Neural progenitor cell (in vitro differentiated cells): ENCODE measurements at regions not wholly inside any gene's neighbourhood (a gene's known extent, or its start where the extent isn't known, plus 50 kb on each side); places are given as distances from the start of the nearest gene placed in this dataset.
"Not testable (repeated sequence)": the region's sequence is repeated elsewhere in the genome, so short reads cannot be mapped to it uniquely, and the experiment has no call there.

Source experiments
- DNase-seq: peaks from one replicate; pipeline ENCODE4 v3.0.0-alpha.2; 2016; ENCODE audit warnings: low spot score
- H2AFZ ChIP-seq: fragments of 200-600 bp; sonication (generic); replicated peaks from 2 replicates; pipeline ENCODE4 v1.6.1; 2016; ENCODE audit warnings: antibody characterized with exemption
- H3F3A ChIP-seq: fragments of 200-600 bp; sonication (generic); 2 replicates; pipeline ENCODE4 v1.6.1; 2016; ENCODE audit warnings: antibody characterized with exemption, low read depth
- H3K27ac ChIP-seq: fragments of 200-600 bp; sonication (generic); 2 replicates; pipeline ENCODE4 v1.5.1; 2016; ENCODE audit warnings: mild to moderate bottlenecking
- H3K27me3 ChIP-seq: fragments of 200-600 bp; sonication (generic); 2 replicates; pipeline ENCODE4 v1.6.1; 2016; ENCODE audit warnings: mild to moderate bottlenecking, moderate library complexity
- H3K36me3 ChIP-seq: fragments of 200-600 bp; sonication (generic); 2 replicates; pipeline ENCODE4 v1.5.1; 2016
- H3K4me1 ChIP-seq: fragments of 200-600 bp; sonication (generic); 2 replicates; pipeline ENCODE4 v1.6.1; 2016; ENCODE audit warnings: mixed run types
- H3K4me2 ChIP-seq: fragments of 200-600 bp; sonication (generic); 2 replicates; pipeline ENCODE4 v1.6.1; 2016
- H3K4me3 ChIP-seq: fragments of 200-600 bp; sonication (generic); 2 replicates; pipeline ENCODE4 v1.5.1; 2016
- H3K79me2 ChIP-seq: fragments of 200-600 bp; sonication (generic); 2 replicates; pipeline ENCODE4 v1.6.1; 2016; ENCODE audit warnings: low read depth
- H3K9ac ChIP-seq: fragments of 200-600 bp; sonication (generic); 2 replicates; pipeline ENCODE4 v1.6.1; 2016
- H3K9me3 ChIP-seq: fragments of 200-600 bp; sonication (generic); 2 replicates; pipeline ENCODE4 v1.5.1; 2016; ENCODE audit warnings: low read depth
- H4K20me1 ChIP-seq: fragments of 200-600 bp; sonication (generic); 2 replicates; pipeline ENCODE4 v1.6.1; 2016; ENCODE audit warnings: low read depth
- H3K27ac Mint-ChIP-seq: 3 replicates; pipeline ENCODE4 v1.8.0; 2021; ENCODE audit warnings: mixed read lengths
- H3K27me3 Mint-ChIP-seq: 2 replicates; pipeline ENCODE4 v1.8.0; 2022; ENCODE audit warnings: low read depth, mild to moderate bottlenecking, inconsistent platforms, moderate library complexity, mixed read lengths; ENCODE audit not compliant: insufficient read depth
- H3K36me3 Mint-ChIP-seq: 3 replicates; pipeline ENCODE4 v1.8.0; 2021; ENCODE audit warnings: mixed read lengths
- H3K4me1 Mint-ChIP-seq: 3 replicates; pipeline ENCODE4 v1.8.0; 2021; ENCODE audit warnings: mixed read lengths
- H3K4me3 Mint-ChIP-seq: 3 replicates; pipeline ENCODE4 v1.8.0; 2021; ENCODE audit warnings: mild to moderate bottlenecking, moderate library complexity, mixed read lengths
- H3K9me3 Mint-ChIP-seq: 3 replicates; pipeline ENCODE4 v1.8.0; 2020; ENCODE audit warnings: mixed read lengths
- CTCF ChIP-seq: fragments of 200-600 bp; sonication (generic); IDR thresholded peaks from 2 replicates; pipeline ENCODE4 v1.5.1; 2017; ENCODE audit warnings: antibody characterized with exemption, mild to moderate bottlenecking
- EZH2 ChIP-seq: fragments of 200-600 bp; sonication (generic); IDR thresholded peaks from 2 replicates; pipeline ENCODE4 v1.6.1; 2017; ENCODE audit warnings: antibody characterized with exemption, mild to moderate bottlenecking, moderate library complexity
- EZH2phosphoT487 ChIP-seq: fragments of 200-600 bp; sonication (generic); IDR thresholded peaks from 2 replicates; pipeline ENCODE4 v1.6.1; 2017; ENCODE audit warnings: antibody characterized with exemption

GRCh38 chr2:66153941-66154340, 281.0 kb upstream of the MEIS1 start:
- no peaks in the 10 kb centered on the region for H3K36me3 ChIP-seq
- Mint-ChIP-seq H3K27me3 (no peaks in the 10 kb centered on the region), H3K36me3 (no peaks in the 10 kb centered on the region), H3K4me1 (no peaks in the 10 kb centered on the region), H3K4me3 (no peak overlapping the region), H3K27ac (no peak overlapping the region), H3K9me3 (peaks cover 35% of the 10 kb centered on the region)
- H3K27ac ChIP-seq = no peak overlapping the region
- DNase-seq = no peak
- H3K27me3 ChIP-seq = no peaks in the 10 kb centered on the region
- H3K4me3 ChIP-seq = no peak overlapping the region
- H3K4me2 ChIP-seq = no peak overlapping the region
- no peak overlapping the region for H3K9ac ChIP-seq
- H3K79me2 ChIP-seq = no peaks in the 10 kb centered on the region
- no peak overlapping the region for H2AFZ ChIP-seq
- TF ChIP-seq EZH2phosphoT487 (no peak), CTCF (no peak), EZH2 (no peak)
- no peaks in the 10 kb centered on the region for H3K9me3 ChIP-seq
- H3K4me1 ChIP-seq = no peaks in the 10 kb centered on the region
- H4K20me1 ChIP-seq = no peaks in the 10 kb centered on the region
- H3F3A ChIP-seq = no peaks in the 10 kb centered on the region

- Histone ChIP-seq H3F3A (no peaks in the 10 kb centered on the region), H3K4me3 (no peak overlapping the region), H3K36me3 (no peaks in the 10 kb centered on the region), H3K79me2 (no peaks in the 10 kb centered on the region), H3K9ac (no peak overlapping the region), H3K9me3 (no peaks in the 10 kb centered on the region), H4K20me1 (no peaks in the 10 kb centered on the region), H3K4me2 (no peak overlapping the region), H2AFZ (no peak overlapping the region), H3K27me3 (no peaks in the 10 kb centered on the region), H3K4me1 (peaks cover 7% of the 10 kb centered on the region), H3K27ac (no peak overlapping the region)
- peaks cover 19% of the 10 kb centered on the region for H3K9me3 Mint-ChIP-seq
- no peak overlapping the region for H3K4me3 Mint-ChIP-seq
- peaks cover 2% of the 10 kb centered on the region for H3K27me3 Mint-ChIP-seq
- peaks cover 8% of the 10 kb centered on the region for H3K4me1 Mint-ChIP-seq
- peaks cover 3% of the 10 kb centered on the region for H3K36me3 Mint-ChIP-seq
- no peak for TF ChIP-seq EZH2
- no peak for TF ChIP-seq CTCF
- TF ChIP-seq EZH2phosphoT487 = no peak
- DNase-seq = no peak
- no peak overlapping the region for H3K27ac Mint-ChIP-seq
Observed at GRCh38 chr2:66145490-66145889, 289.4 kb upstream of the MEIS1 start.

GRCh38 chr2:66144324-66144723, 290.6 kb upstream of the MEIS1 start:
- H3K27ac Mint-ChIP-seq = not testable (repeated sequence)

GRCh38 chr2:66137606-66138130, 297.3 kb upstream of the MEIS1 start:
- no peaks in the 10 kb centered on the region for H3K36me3 Mint-ChIP-seq
- Histone ChIP-seq H3K4me2 (no peak overlapping the region), H3K4me1 (peaks cover 18% of the 10 kb centered on the region), H3K27me3 (no peaks in the 10 kb centered on the region), H3K27ac (no peak overlapping the region), H3K9me3 (no peaks in the 10 kb centered on the region), H3K36me3 (no peaks in the 10 kb centered on the region), H3K79me2 (no peaks in the 10 kb centered on the region), H2AFZ (no peak overlapping the region), H3K4me3 (no peak overlapping the region), H3F3A (peaks cover 19% of the 10 kb centered on the region), H3K9ac (no peak overlapping the region), H4K20me1 (no peaks in the 10 kb centered on the region)
- peaks cover 5% of the 10 kb centered on the region for H3K9me3 Mint-ChIP-seq
- H3K27me3 Mint-ChIP-seq = peaks cover 3% of the 10 kb centered on the region
- H3K4me3 Mint-ChIP-seq = no peak overlapping the region
- DNase-seq = no peak
- H3K4me1 Mint-ChIP-seq = peaks cover 17% of the 10 kb centered on the region
- TF ChIP-seq EZH2 (no peak), EZH2phosphoT487 (no peak), CTCF (no peak)
- H3K27ac Mint-ChIP-seq = no peak overlapping the region

More at GRCh38 chr2:66144324-66144723, 290.6 kb upstream of the MEIS1 start:
- H4K20me1 ChIP-seq, H3K9ac ChIP-seq, H3K36me3 Mint-ChIP-seq, H3K27me3 Mint-ChIP-seq, H3K27me3 ChIP-seq, H3K36me3 ChIP-seq, H3K4me3 Mint-ChIP-seq, H3K27ac ChIP-seq, H2AFZ ChIP-seq, DNase-seq, H3K4me1 Mint-ChIP-seq, H3K9me3 ChIP-seq, H3K79me2 ChIP-seq, H3K4me1 ChIP-seq, H3K4me2 ChIP-seq, H3K4me3 ChIP-seq, H3F3A ChIP-seq: not testable (repeated sequence)
- peaks cover 14% of the 10 kb centered on the region for H3K9me3 Mint-ChIP-seq
